ELR (cell line): ENCODE measurements at regions not wholly inside any gene's neighbourhood (a gene's known extent, or its start where the extent isn't known, plus 50 kb on each side); places are given as distances from the start of the nearest gene placed in this dataset.

Source experiments
- DNase-seq: peaks from one replicate; pipeline ENCODE4 v3.0.0-alpha.2; 2015; ENCODE audit warnings: low read depth

DNA sequence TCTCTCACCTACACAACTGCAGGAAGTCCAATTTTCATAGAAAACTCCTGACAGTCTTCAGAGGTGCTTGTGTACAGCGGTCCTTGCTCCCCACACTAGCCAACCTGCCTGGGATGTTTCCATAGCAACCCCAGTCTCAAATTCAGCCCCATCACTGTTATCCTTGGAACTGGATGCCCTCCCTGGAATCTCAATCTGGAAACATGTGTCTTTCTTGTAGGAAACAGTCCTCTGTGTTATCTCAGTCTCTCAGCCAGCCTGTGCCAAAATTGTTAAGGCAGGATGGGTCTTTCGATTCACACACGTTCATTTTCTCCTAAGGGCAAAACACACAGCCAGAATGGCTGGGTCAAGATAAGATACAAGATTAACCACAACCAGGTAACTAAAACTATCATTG, 295.5 kb upstream of the RND3 start:
- DNase-seq = no peak

- DNase-seq = no peak
Measured at GRCh38 chr2:150782613-150783012, 295.1 kb upstream of the RND3 start.

- DNase-seq = no peak
Measured at GRCh38 chr2:150781142-150781541, 293.7 kb upstream of the RND3 start.

GRCh38 chr2:150778828-150779227, 291.4 kb upstream of the RND3 start:
- DNase-seq = no peak

GRCh38 chr2:150769421-150769820, 282.0 kb upstream of the RND3 start:
- DNase-seq = no peak

- DNase-seq = no peak
Measured at GRCh38 chr2:150767991-150768746, 280.7 kb upstream of the RND3 start.

DNA sequence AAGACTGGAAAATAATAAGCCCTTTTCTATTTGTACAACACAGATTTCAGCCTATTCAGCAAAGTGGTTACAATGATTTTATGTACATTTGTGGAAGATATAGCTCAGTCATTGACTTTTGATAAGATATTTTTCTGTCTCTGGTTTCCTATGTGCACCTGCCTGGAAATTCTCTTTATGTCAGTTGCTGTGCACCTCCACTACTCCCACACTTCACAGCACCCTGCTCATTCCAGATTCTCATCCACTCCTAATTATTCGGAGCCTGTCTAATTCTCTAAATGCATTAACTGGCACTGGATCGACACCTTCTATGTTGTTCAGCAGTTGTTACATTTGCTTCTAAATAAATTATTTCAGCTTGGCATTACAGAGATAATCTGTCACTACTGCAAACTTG, 275.1 kb upstream of the RND3 start:
- no peak for DNase-seq

DNA sequence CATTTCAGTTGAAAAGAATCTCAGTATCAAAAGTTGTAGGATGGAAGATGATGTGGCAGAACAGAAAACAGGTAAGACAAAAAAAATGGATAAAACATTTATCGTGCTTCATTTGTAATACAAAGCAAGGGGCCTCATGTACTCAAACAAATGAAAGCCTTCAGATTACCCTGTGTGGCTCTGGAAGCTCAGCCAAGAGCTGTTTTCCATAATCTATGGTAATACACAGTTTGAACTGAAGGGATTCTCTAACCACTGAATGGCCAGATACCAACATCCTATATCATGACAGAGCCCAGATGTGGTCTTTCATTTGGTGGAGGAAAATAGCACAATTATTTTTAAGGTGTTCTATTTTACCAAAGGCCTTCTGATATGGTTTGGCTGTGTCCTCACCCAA, 272.1 kb upstream of the RND3 start:
- DNase-seq = no peak

DNA sequence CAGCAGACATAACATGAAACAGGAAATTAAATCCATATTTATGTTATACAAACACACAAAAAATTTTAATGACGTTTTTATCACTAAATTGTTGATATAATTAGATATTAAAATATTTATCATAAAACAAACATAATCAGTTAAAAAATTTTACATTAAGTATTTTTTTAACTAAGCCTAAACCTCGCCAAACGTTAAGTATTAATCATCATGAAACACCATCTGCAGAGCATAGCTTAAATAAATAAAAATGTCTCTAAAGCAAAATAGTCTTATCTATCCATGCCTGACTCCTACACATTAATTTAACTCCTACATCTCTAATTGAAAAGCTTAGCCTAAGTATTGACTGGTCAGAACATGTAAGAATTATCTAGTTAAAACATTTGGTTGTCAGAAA, 271.6 kb upstream of the RND3 start:
- no peak for DNase-seq

- DNase-seq = no peak
Measured at GRCh38 chr2:150752229-150752628, 264.8 kb upstream of the RND3 start.

DNA sequence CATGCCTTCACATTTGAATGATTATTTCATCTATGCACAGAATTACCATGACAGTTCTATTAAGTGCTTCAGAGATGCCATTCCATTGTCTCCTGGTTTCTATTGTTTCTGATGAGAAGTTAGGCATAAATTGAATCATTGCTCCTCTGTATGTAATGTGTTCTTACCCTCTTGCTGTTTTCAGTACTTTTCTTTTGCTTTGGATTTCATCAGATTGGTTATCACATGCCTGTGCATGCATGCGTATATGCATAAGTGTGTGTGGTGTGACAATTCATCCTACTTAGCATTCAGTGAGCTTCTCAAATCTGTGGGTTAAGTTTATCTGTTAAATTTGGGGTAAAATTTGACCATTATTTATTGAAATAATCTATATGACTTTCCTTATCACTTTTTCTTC, 263.3 kb upstream of the RND3 start:
- no peak for DNase-seq

DNA sequence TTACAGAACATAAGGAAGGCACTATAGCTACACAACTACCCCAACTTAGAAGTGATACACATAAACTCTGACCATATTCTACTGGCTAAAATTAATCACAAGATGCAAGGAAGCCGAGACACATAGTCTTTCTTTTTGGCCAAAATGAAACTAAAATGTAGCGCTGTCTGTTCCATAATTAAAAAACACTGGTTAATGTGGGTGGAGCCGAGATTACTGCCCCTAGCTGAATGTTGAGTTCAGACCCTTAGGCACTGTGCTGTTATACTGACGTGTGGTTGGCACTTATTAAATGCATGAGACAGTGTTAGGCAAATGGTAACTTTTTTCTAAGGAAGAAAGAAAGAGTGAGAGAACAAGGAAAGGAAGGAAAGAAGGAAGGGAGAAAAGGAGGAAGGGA, 254.6 kb upstream of the RND3 start:
- no peak for DNase-seq

DNA sequence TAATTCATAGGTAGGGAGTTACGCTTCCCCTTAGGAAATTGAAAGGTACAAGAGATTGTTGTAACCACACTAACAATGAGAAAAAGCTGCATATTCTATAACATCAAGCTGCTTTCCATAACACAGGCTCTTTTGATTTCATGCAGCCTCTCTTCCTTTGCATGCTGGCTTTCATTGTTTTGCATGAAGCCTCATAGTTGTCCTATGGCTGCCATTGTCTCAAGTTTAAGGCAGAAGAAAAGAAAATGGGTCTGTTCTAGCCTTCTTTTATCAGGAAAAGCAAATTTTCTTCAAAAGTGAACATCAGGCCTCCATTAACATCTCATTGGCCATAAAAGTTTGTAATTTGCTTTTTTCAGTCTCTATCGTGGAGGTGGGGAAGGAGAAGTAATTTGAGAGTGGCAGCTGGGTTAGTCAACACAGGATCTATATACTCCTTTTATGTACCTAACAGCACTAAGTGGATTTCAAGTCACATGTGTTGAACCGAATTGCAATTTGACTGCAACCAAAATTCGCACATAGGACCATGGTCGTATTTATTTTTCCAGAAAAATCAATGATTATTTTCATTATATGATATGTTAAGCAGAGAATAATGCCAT, 248.5 kb upstream of the RND3 start:
- DNase-seq = no peak

DNA sequence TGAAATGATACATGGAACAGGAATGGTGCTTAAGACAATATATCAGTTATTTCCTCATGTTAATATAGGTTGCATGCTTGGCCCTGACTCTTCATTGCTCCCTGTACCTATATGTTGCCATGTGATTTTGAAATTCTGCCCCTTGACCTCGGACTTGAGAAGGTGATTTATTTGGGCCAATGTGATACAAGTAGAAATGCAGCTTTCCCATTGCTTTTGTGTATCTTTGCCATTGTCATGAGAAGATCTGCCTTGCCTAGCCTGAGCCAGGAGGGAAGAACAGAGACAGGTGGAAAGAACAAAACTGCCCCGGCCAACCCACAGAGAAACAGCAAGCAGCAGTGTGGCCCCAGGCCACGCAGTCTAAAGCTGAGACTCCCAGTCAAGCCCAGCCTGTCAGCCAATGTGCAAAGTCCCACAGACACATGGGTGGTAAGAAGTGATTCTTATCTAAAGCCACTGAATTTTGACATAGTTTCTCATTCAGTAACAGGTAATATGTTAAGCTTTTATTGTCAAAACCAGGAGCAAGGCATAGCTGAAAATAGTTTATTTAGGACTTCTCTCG, 245.7 kb upstream of the RND3 start:
- no peak for DNase-seq

- no peak for DNase-seq
Measured at GRCh38 chr2:150732491-150732890, 245.0 kb upstream of the RND3 start.

- DNase-seq = peak; percentile 82
Measured at GRCh38 chr2:150732064-150732463, 244.6 kb upstream of the RND3 start.

DNA sequence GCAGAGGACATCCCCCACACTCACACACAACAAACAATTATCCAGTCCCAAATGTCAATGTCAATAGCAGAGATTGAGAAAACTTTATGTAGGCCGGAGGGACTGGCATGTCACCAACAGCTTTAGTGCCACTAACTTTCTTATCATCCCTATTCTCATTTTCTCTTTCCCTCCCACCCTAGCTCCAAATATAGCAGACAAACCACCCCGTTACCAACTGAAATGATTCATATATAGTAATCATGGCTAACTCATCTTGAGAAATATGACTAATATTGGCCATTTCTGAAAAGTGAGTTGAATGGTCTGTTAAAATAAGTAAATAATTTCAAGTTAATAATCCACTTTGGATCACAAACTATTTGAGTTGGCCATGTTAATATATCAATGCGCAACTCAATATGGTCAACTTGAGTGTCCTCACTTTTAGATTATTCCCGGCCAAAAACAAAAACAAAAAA, 242.1 kb upstream of the RND3 start:
- DNase-seq = peak; percentile 67

DNA sequence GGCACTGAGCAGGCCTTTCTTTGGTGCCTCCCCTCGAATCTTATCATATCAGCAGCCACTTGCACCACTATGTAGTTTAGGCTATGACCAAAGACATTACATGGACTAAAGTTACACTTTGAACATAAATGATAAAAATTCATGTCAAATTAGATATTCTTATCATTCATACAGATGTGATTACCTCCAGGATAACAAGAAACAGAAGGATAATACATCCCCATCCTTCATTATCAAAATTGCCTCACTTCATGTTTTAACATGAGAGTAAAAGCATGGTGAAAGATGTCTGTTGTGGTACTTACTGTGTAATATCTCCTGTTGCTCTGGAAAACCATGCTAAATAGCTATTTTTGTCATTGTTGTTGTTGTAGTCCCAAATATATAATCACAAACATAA, 230.8 kb upstream of the RND3 start:
- no peak for DNase-seq

DNA sequence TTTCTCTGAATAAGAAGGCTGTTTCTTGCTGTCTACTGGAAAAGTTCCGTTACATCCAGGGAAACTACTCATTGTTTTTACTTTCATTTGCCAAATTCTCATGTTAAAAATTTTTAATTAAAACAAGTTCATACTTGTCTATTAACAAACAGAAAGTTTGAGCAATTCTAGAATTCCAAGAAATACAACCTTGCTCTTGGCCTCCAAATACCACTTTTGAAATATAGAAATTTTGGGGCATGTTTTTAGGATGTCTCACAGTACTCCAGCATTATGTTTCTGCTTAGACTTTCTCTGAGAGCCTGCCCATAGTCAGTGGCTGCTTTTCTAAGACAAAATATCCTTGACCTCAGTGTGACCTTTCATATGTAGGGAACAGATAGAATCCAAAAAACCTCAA, 228.7 kb upstream of the RND3 start:
- DNase-seq = no peak

GRCh38 chr2:150715501-150715900, 228.0 kb upstream of the RND3 start:
- DNase-seq = no peak

DNA sequence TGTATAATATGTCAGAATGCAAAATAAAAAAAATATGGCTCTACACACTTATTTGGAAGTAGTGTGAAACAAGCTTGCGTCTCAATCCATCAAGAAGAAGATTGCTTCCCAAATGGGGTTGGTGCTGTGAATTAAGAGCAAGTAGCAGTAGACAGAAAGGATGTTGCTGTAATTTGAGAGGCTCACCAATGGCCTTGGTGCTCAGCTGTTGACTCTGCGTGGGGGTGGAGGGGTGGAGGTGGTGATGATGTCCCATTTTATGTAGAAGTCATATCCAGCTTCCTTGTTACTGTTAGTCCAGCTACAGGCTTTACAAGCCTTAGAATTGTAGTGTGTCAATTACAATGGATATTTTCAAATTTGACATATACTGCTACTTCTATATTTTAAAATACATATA, 223.4 kb upstream of the RND3 start:
- DNase-seq = no peak

DNA sequence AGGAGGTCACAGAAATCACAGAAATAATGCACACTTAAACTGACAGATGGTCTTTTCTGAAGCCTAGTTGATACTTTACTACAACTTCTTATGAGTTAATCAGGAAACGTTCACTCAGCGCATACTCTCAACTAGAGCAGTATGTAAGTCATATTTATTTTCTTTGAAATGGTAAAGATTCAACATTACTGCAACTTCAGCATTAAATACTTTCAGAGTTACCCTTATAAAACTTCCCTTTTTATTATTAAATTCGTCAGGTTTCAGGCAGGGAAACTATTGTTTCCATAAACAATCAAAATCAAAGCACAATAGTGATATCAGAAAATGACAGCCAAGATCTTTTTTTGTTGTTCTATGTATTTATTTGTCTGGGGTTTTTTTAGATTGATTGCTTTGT, 222.6 kb upstream of the RND3 start:
- no peak for DNase-seq

- no peak for DNase-seq
Measured at GRCh38 chr2:150706561-150706960, 219.1 kb upstream of the RND3 start.

DNA sequence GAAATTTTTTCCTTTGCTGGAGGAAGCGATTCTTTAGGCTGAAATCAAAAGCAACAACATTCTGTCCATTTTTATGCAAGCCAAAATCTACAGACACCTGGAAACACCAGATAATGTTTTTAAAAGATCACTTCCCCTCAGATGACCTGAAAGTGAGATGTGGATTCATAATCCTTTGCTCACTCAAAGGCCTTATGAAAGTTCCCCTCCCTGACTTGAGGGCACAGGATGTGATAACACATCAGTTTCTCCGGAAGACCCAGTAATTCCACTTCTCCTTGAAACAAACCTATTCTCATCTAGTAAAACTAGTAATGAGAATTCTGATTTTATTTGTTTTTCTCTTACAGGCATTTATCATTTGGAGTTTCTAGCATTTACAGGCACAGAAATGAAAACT, 218.3 kb upstream of the RND3 start:
- DNase-seq = no peak
